C1 segment of cervical spinal cord (tissue), 14 donors: ENCODE measurements at regions not wholly inside any gene's neighbourhood (a gene's known extent, or its start where the extent isn't known, plus 50 kb on each side); places are given as distances from the start of the nearest gene placed in this dataset.
A peak's percentile ranks its signal among the peaks of the same experiment; 100 is the strongest.

Source experiments
- DNase-seq, 14 donors: peaks; one replicate each; lab custom pipeline; 2025; lab: John Stamatoyannopoulos, UW

- DNase-seq, result no peak
Measured at GRCh38 chr16:62692685-62693084, 656.4 kb upstream of the CDH8 start.

DNA sequence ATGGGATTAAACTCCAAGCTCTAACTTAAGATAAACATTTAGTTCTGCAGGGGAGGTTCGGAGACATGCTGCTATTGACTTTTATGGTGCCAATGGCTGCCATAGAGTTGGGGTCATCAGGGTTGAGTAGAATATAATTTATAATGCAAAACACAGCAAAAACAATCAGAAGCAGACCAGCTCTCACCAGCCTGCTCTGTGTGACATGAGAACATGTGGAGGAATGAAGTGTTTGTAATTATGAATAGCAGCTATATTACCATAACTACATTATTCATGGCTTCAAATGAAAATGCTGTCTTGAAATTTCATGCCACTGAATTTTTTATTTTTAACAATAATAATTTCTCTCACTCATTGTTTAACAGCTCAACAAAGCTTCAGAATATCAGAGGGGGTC, 645.6 kb upstream of the CDH8 start:
- no peak for DNase-seq

DNA sequence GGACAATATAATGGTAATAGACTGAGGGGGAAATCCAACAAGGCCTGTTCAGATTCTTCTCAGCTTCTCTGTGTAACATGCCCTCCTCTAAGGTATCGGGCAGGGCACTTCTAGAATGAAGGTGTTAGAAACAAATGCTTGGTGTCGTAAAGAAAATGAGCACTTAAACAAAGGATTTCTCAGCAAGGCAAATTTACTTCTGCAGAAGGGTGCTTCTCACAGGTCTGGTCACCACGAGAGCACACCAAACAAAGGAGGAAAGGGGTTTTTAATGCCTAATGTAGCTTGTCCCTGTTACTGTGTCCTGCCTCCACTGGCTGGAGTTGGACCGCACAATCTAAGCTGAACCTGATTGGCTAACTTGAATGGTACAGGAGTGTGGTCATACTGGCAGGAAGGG, 642.6 kb upstream of the CDH8 start:
- no peak for DNase-seq

DNA sequence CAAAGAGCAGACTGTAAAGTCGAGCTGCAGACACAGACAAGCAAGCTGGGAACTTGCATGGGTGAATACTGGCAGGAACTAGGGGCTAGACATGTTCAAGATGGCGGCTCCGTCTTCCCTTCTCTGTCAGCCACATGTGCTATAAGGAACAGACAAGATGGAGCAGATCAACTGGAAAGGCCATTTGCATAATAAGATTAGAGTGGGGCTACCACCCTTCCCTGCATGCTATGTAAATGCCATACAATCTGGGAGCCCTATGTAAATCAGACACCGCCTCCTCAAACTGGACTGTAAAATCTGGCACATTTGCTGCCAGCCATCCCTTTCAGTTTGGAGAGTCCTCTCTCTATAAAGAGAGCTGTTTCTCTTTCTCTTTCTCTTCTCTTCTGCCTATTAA, 640.1 kb upstream of the CDH8 start:
- no peak for DNase-seq

DNA sequence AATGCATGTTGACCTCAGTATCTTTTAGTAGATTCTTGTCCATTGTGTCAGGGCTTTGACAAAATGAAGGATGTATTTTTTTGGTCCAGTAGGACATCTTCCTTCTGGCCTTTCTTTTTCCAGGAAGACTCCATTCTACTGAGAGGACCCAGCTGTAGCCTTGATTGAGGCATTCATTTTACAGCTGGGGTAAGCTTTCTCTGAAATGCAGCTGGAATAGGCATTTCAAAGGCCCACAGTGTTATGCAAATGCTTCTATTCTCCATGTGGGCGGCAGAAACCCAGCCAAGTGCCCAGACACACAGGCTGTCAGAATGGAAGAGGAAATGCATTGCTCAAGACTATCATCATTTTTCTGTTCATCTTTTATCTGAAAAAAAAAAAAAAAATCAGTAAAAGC, 629.0 kb upstream of the CDH8 start:
- DNase-seq, result peak in 6 of 14 donors; percentile 1 to 21 (median 4)

GRCh38 chr16:62664566-62664965, 628.3 kb upstream of the CDH8 start:
- DNase-seq, result no peak

DNA sequence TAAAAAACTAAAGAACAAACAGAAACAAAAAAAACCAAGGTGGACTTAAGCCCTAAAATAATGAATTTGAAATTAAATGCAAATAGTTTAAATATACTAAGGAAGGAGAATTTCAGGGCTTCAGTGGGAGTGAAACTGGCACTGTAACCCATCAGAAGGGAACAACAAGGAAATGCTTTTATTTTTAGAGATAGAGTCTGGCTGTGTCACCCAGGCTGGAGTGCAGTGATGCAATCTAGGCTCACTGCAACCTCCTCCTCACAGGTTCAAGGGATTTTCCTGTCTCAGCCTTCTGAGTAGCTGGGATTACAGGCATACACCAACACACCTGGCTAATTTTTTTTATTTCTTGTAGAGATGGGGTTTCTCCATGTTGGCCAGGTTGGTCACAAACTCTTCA, 625.2 kb upstream of the CDH8 start:
- no peak for DNase-seq

GRCh38 chr16:62657116-62657515, 620.9 kb upstream of the CDH8 start:
- no peak for DNase-seq

GRCh38 chr16:62652441-62653120, 616.3 kb upstream of the CDH8 start:
- DNase-seq, result no peak

GRCh38 chr16:62648256-62648655, 612.0 kb upstream of the CDH8 start:
- DNase-seq, result no peak

DNA sequence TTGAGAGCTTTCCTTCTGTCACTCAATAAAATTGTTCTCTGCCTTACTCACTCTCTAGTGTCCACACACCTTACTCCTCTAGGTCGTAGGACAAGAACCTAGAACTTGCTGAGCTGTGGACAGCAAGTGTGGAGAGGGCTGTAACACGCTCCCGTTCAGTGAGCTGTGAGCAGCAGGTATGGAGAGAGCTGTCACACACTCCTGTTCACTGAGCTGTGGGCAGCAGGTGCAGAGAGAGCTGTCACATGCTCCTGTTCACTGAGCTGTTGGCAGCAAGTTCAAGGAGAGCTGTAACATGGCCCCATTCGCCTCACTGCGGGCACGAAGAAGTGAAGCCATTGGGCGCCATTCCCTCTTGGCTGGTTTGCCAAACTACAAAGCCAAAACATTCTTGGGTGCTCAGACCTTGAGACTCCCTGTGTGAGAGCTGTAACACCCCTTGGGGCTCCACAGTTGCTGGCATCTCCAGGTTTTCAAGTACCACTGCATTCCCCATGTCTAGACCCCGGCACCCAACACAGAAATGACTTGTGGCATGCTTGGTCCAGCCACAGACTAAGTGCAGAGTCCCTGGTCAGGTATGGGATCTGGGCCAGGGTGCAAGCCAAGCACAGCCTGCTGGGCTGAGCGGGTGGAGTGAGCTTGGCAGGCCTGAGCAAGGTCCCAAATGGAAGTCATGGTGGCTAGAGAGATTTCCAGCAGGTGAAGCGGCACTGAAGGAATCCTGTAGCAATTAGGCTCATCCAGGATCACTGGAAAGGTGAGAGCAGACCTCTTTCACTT, 608.0 kb upstream of the CDH8 start:
- no peak for DNase-seq

DNA sequence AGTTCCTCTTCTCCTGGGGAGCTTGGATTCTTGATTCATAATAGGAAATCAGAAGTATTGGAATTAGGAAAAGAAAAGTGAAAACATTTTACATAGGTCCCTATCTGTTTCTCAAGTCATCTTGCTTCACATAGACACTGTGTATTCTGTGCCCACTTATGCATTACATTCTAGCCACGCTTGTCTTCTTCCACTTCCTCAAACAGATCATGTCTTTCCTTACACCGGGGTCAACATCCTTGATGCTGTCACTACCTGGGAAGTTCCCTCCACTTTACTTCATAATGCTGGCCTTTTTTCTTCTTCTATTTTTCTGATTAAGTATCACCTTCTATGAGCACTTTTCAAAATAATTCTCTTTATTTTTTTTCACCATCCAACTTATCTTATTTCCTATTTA, 606.4 kb upstream of the CDH8 start:
- no peak for DNase-seq

DNA sequence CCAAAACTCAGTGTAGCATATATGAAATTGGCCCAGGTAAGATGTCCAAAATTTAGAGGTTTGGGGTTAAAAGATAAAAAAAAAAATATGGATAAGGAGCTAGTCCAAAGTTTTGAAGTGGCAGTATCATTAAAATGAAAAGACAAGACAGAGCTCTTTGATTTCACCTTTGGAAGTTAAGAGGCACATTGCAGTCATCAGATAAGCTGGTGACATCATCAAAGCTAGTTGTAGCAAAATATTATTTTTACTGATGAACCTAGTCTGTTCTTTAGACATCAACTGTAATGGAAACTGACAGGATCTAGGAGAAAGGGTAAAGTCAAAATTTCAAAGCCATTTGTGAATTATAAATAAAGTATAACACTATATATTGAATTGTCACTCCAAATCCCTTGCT, 603.7 kb upstream of the CDH8 start:
- no peak for DNase-seq

DNA sequence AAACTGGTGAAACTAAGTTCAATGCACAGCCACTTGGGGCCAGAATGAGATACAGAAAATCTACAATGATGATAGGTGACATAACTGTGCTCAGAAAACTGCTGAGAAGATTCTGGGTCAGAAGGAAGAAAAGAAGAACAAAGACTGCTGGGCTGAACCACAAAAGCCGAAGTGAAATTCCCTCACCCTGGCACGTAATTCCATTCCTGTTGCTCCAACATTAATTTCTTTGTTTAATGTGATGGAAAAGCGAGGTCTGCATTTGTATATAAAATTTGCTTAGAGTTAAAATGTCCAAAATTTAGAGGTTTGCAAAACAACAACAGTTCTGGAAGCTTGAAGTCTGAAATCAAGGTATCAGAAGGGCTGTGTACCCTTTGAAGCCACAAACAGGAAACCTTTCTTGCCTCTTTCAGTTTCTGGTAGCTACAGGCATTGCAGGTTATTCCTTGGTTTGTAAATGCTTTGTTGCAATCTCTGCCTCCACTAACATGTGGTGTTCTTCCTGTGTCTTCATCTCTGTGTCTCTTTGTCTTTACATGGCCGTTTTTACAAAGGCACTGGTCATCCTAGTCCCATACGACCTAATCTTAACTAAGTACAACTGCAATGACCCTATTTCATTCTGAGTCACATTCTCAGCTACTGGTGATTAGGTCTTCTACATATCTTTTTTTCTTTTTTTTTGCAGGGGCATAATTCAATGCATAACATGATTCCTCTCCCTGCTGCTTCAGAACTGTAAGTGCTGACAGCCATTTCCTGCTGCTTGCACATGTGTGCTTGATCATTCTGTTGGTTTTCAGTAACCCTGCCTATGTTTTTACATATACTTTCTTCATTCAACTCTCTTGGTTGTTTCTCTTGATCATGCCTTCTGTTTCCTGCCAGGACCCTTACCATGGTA, 603.0 kb upstream of the CDH8 start:
- DNase-seq, result no peak

DNA sequence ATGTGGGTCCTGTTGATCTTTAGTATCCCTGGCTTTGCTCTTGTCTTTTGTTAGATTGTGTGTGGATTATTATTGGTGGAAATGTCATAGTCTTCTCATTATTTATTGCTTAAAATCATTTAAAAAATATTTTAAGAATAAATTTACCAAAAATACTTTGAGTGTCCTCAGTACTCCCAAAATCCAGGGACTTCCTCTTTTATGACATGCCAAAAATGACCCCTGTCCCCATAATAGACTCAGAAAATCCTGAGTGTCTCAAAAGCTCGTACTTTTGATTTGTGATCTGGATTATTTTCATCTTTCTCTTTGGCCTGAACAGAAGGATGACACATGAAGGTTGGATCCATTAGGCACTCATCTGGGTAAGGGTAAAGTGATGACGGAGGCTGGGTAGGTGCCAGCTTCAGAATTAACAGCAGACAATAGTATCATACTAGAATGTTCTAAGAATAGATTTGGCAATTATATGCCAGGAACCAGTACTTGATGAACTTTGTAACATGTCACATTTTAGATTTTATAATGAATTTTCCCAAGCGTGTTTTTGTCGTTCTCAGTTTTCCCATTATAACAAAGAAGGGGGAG, 602.2 kb upstream of the CDH8 start:
- no peak for DNase-seq

DNA sequence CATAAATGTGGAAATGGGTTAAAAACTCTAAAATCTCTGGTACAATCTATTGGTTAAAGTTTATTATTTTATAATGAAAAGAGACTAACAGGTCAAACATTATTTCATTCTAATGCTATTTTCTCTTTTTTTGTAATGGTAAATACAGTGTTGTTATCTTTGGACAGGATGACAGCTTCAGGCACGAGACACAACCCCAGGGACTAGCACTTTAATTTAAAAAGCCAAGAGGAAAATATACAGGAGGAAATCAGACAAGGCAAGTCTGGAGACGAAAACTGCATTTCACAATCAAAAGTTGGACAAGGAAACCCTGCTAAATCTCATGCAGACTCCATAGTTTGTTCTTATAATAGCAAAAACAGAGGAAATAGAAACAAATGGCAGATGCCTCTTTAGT, 589.1 kb upstream of the CDH8 start:
- DNase-seq, result no peak

- no peak for DNase-seq
Measured at GRCh38 chr16:62620275-62620674, 584.0 kb upstream of the CDH8 start.

DNA sequence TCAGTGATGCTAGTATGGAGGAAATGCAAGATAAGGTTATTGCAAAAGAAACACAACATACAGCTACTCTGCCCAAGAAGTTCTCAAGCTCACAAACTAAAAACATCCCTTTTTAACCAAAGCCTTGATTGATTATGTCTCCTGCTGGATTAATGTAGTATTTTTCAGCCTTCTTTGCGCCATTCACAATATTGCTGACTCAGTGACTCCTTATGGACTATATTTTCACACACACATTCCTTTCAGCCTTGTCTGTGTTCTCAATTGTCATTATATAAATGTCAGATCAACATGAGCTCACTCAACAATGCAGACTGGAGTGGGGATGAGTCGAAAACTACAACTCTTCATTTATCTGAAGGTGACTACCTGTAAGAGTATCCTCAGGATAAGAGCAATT, 579.3 kb upstream of the CDH8 start:
- no peak for DNase-seq

GRCh38 chr16:62610291-62610690, 574.1 kb upstream of the CDH8 start:
- DNase-seq, result no peak

GRCh38 chr16:62602790-62603189, 566.6 kb upstream of the CDH8 start:
- no peak for DNase-seq

GRCh38 chr16:62597875-62598274, 561.6 kb upstream of the CDH8 start:
- no peak for DNase-seq

- DNase-seq, result no peak
Measured at GRCh38 chr16:62596584-62596983, 560.3 kb upstream of the CDH8 start.
